ENCODE measurements at regions not wholly inside any gene's neighbourhood (a gene's known extent, or its start where the extent isn't known, plus 50 kb on each side); places are given as distances from the start of the nearest gene placed in this dataset.

- intact Hi-C loops (cut with micrococcal nuclease) = no loop called here
- Histone ChIP-seq H2AFZ (ENCODE audit: insufficient read depth, low read depth, low read length, poor library complexity, severe bottlenecking) (no peak overlapping the region), H3K27me3 (replicated peaks in 1 of 4; ENCODE audit: control extremely low read depth in 1 of 4, control insufficient read depth in 3 of 4, insufficient read depth in 4 of 4, low read length in 3 of 4) (no peaks in the 10 kb centered on the region), H3K4me2 (replicated peaks; ENCODE audit: low read depth, low read length, poor library complexity, severe bottlenecking) (no peak overlapping the region), H3K9ac (ENCODE audit: low read length) (no peak overlapping the region), H3K27ac (ENCODE audit: low read length in 2 of 2) (no peak overlapping the region), H3K4me3 (ENCODE audit: control extremely low read depth in 1 of 5, extremely low read depth in 1 of 5, insufficient read depth in 1 of 5, low read depth in 2 of 5, low read length in 4 of 5) (no peak overlapping the region), H4K20me1 (ENCODE audit: control insufficient read depth, insufficient read depth, low read length, poor library complexity, severe bottlenecking) (no peaks in the 10 kb centered on the region), H3K79me2 (ENCODE audit: control insufficient read depth, insufficient read depth, low read length) (no peaks in the 10 kb centered on the region), H3K9me3 (ENCODE audit: control extremely low read depth in 1 of 3, control insufficient read depth in 2 of 3, insufficient read depth in 1 of 3, low read length in 2 of 3) (no peaks in the 10 kb centered on the region), H3K4me1 (ENCODE audit: control insufficient read depth in 2 of 2, insufficient read depth in 2 of 2, low read length in 2 of 2) (no peaks in the 10 kb centered on the region), H3K36me3 (replicated peaks in 1 of 2; ENCODE audit: control extremely low read depth in 1 of 2, control insufficient read depth in 1 of 2, extremely low read depth in 1 of 2, insufficient read depth in 2 of 2, low read length in 1 of 2) (no peaks in the 10 kb centered on the region)
- H3K27me3 Mint-ChIP-seq = peaks cover 14% of the 10 kb centered on the region
- no peak overlapping the region for H3K27ac Mint-ChIP-seq
- H3K9me3 Mint-ChIP-seq (ENCODE audit: insufficient read depth) = no peaks in the 10 kb centered on the region
- TF ChIP-seq EZH2 (IDR thresholded peaks at IDR 0.05; ENCODE audit: borderline replicate concordance, insufficient read depth, low read depth, low read length, poor library complexity, severe bottlenecking) (no peak), CTCF (IDR thresholded peaks at IDR 0.05) (no peak)
- ChIA-PET CTCF (no interaction called here), POLR2A (no interaction called here)
- ATAC-seq (ENCODE audit: low read depth) = no peak
- no peak overlapping the region for H3K4me3 Mint-ChIP-seq
- no peaks in the 10 kb centered on the region for H3K4me1 Mint-ChIP-seq
- DNase-seq = no peak
- WGBS (ENCODE audit: insufficient coverage) = 98% methylated on average over 5 of the region's 8 CpGs
These were observed 63.9 kb upstream of the TSC22D2 start for GRCh38 chr3:150344079-150344759.

- Mint-ChIP-seq H3K4me3 (no peak overlapping the region), H3K27ac (no peak overlapping the region), H3K27me3 (peaks cover 19% of the 10 kb centered on the region), H3K4me1 (no peaks in the 10 kb centered on the region), H3K9me3 (ENCODE audit: insufficient read depth) (no peaks in the 10 kb centered on the region)
- peaks cover 0 to 2% (median 0%) of the 10 kb centered on the region in 4 experiments for H3K27me3 ChIP-seq (replicated peaks in 1 of 4; ENCODE audit: control extremely low read depth in 1 of 4, control insufficient read depth in 3 of 4, insufficient read depth in 4 of 4, low read length in 3 of 4)
- no peak overlapping the region for H3K4me2 ChIP-seq (replicated peaks; ENCODE audit: low read depth, low read length, poor library complexity, severe bottlenecking)
- no peak for ATAC-seq (ENCODE audit: low read depth)
- TF ChIP-seq CTCF (IDR thresholded peaks at IDR 0.05) (no peak), EZH2 (IDR thresholded peaks at IDR 0.05; ENCODE audit: borderline replicate concordance, insufficient read depth, low read depth, low read length, poor library complexity, severe bottlenecking) (no peak)
- DNase-seq = no peak
- POLR2A ChIA-PET = no interaction called here
- no peak overlapping the region for H3K4me3 ChIP-seq (ENCODE audit: control extremely low read depth in 1 of 5, extremely low read depth in 1 of 5, insufficient read depth in 1 of 5, low read depth in 2 of 5, low read length in 4 of 5)
- intact Hi-C loops (cut with micrococcal nuclease) = no loop called here
- no peaks in the 10 kb centered on the region for H4K20me1 ChIP-seq (ENCODE audit: control insufficient read depth, insufficient read depth, low read length, poor library complexity, severe bottlenecking)
- peaks cover 0 to 3% (median 0%) of the 10 kb centered on the region in 3 donors for H3K9me3 ChIP-seq (ENCODE audit: control extremely low read depth in 1 of 3, control insufficient read depth in 2 of 3, insufficient read depth in 1 of 3, low read length in 2 of 3)
- no peak overlapping the region for H2AFZ ChIP-seq (ENCODE audit: insufficient read depth, low read depth, low read length, poor library complexity, severe bottlenecking)
- WGBS (ENCODE audit: insufficient coverage) = 100% methylated on average over 1 of the region's 2 CpGs
- H3K9ac ChIP-seq (ENCODE audit: low read length) = no peak overlapping the region
- no peaks in the 10 kb centered on the region for H3K4me1 ChIP-seq (ENCODE audit: control insufficient read depth in 2 of 2, insufficient read depth in 2 of 2, low read length in 2 of 2)
- H3K79me2 ChIP-seq (ENCODE audit: control insufficient read depth, insufficient read depth, low read length) = no peaks in the 10 kb centered on the region
- H3K36me3 ChIP-seq (replicated peaks in 1 of 2; ENCODE audit: control extremely low read depth in 1 of 2, control insufficient read depth in 1 of 2, extremely low read depth in 1 of 2, insufficient read depth in 2 of 2, low read length in 1 of 2) = no peaks in the 10 kb centered on the region
- CTCF ChIA-PET = no interaction called here
- H3K27ac ChIP-seq (ENCODE audit: low read length in 2 of 2) = no peak overlapping the region
These were observed 65.1 kb upstream of the TSC22D2 start for GRCh38 chr3:150342896-150343467.
